D721Med (cell line): ENCODE measurements at regions not wholly inside any gene's neighbourhood (a gene's known extent, or its start where the extent isn't known, plus 50 kb on each side); places are given as distances from the start of the nearest gene placed in this dataset.

Experiments
- DNase-seq: peaks from one replicate; pipeline ENCODE4 v3.0.0; 2011; ENCODE audit warnings: low spot score; ENCODE audit not compliant: insufficient read length
- FAIRE-seq: peaks from 2 replicates; lab custom pipeline; 2011; peaks lifted over from hg19 to GRCh38; lab: Jason Lieb, UNC
- TF ChIP-seq, protein P1 (sequence below): IDR thresholded peaks from 2 replicates; pipeline ENCODE4 v1.5.1; 2012; ENCODE audit warnings: mild to moderate bottlenecking, control low read depth; ENCODE audit not compliant: insufficient read depth; ENCODE audit errors: missing control alignments

DNA sequence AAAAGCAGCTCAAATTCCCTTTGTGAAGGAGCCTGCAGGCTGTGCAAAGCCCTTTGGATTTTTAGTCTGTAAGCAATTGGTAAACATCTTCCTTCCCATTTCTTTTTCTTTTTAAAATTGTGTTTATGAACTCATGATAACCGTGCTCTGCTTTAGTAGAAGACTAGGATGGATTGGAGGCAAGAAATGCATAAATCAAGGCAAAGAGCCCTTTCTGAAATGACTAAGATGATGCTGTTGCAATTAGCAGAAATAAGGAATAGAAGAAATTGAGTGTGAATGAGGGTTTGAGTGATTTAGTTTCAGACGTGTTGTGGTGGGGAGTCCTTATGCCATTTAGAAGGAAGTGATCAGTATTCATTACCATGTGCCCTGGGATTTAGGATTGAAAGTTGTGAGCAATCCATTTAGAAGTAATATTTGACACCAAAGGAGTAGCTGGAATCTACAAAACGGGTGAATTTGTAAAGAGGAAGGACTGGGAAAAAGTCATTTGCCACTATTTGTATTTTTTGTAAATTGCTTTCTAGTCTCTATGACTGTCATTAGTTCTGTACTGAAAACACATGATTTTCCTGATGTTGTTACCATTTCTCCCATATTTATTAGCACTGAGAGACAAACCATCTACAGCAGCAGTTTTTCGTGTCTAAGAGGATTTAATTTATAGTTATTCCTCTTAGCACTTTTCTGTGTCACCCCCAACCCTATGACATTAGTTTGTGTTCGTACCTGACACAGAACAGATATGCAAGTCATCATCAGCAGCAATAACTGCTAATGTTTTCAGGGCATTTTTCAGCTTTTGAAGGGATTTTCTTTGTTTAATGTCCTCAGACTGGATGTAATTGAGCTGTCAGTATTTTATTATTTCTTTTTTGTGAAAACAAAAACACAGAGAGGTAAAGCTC lies 265.0 kb downstream of the UTRN start:
- no peak for DNase-seq
- TF ChIP-seq, protein P1, sequence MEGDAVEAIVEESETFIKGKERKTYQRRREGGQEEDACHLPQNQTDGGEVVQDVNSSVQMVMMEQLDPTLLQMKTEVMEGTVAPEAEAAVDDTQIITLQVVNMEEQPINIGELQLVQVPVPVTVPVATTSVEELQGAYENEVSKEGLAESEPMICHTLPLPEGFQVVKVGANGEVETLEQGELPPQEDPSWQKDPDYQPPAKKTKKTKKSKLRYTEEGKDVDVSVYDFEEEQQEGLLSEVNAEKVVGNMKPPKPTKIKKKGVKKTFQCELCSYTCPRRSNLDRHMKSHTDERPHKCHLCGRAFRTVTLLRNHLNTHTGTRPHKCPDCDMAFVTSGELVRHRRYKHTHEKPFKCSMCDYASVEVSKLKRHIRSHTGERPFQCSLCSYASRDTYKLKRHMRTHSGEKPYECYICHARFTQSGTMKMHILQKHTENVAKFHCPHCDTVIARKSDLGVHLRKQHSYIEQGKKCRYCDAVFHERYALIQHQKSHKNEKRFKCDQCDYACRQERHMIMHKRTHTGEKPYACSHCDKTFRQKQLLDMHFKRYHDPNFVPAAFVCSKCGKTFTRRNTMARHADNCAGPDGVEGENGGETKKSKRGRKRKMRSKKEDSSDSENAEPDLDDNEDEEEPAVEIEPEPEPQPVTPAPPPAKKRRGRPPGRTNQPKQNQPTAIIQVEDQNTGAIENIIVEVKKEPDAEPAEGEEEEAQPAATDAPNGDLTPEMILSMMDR: no peak
- FAIRE-seq: no peak

DNA sequence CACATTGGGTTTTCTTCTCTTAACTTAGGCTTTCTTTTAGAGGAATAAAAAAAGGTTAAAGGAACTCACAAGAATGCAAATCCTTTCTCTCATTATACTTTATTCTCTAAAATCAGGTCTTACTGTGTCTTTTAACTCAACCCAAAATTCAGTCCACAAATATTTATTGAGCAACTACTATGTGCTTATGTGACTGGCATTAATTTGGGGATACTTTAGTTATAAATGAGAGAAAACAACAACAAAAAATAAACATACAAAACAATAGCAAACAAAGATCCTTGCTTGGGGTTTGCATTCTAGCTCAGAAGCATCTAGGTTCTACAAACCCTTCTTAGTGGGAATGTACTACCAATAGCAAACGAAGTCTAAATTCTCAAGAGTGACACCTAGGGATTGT lies 266.2 kb downstream of the UTRN start:
- DNase-seq (no peak), FAIRE-seq (no peak)
- TF ChIP-seq, protein P1: no peak

DNA sequence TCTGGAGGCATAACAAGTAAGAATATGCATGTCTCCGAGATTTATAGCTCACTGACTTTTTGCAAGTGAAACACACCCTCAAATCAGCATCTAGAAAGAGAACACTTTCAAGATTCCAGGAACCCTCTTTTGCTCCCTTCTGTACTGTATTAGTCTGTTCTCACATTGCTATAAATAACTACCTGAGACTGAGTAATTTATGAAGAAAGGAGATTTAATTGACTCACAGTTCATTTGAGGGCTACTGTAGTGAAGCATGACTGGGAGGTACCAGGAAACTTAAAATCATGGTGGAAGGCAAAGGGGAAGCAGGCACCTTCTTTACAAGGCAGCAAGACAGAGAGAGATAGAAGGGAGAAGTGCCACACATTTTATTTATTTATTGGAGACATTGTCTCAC lies 269.9 kb downstream of the UTRN start:
- DNase-seq: no peak
- TF ChIP-seq, protein P1: no peak
- FAIRE-seq: no peak

DNA sequence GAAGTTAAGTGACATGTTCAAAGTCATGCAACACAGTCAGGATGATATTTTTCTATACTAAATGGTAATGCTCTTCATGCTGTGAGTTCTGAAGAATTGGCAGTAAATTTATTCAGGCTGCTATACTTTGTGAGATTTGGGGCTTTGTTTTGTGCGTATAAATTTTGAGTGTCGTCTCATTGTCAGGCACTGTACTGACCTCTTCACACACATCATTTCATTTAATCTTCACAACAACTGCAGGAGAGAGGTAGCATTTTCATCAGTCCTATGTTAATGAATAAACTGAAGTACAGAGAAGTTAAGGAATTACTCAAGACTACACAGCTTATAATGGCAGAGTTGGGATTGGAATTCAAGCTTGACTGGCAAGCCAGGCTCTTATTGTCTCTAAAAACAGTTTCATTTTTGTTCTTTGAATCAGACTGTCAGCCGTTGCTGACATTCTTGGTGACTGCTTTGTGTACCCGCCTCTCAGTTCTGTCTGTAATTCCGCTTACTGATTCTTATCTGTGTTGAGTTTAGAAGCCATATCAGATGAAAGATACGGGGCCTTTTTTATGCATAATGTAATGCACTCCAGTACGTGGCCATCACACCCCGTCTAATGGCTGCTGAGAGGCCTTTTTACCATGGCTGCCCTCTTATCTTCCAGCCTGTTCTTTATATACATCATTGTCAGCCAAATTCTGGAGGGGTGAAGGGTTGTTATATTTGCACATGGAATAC lies 274.9 kb downstream of the UTRN start:
- DNase-seq: no peak
- no peak for FAIRE-seq
- TF ChIP-seq, protein P1: no peak

DNA sequence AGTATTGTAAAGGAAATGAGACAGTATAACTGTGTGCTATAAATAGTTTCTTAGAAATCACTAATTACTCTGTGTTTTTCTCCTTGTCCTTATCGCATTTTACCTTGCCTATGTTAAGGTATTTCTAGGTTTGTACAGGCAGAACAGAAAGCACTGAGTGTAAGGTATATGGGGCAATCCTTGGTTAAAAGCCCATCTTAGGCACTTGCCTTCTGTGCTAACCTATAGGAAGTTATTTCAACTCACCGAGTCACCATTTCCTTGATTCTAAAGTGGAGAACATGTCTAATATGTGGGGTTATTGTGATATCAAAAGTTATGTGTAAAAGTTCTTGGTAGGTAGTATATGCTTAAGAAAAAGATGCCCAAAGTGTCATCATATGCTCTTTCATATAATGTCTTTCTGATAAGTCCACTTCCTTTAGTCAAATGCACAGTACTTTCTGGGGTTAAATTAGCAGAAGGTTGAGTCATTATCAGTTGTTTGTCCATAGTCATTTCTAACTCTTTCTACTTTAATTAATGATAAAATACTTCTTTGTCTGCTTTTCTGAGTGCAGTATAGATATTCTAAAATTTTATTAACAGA lies 276.4 kb downstream of the UTRN start:
- no peak for DNase-seq
- TF ChIP-seq, protein P1: no peak
- FAIRE-seq: no peak

DNA sequence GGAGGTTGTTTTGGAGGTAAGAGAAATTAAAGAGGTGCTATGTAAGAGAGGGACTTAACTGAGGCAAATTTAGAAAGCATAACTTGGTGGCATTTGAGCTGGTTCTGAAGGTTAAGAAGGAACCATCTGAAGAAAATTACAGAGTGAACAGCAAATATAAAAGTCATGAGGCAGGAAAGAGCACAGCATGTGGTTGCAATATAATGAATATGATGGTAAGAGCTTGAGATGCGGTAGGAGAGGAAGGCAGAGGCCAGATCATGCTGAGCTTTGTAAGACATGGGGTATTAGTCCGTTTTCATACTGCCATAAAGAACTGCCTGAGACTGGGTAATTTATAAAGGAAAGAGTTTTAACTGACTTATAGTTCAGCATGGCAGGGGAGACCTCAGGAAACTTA lies 279.1 kb downstream of the UTRN start:
- no peak for DNase-seq

More for the DNA sequence above, 279.1 kb downstream of the UTRN start:
- TF ChIP-seq, protein P1: no peak
- no peak for FAIRE-seq
